ENCODE measurements at regions not wholly inside any gene's neighbourhood (a gene's known extent, or its start where the extent isn't known, plus 50 kb on each side); places are given as distances from the start of the nearest gene placed in this dataset.

GRCh38 chr3:127419182-127419581 lies 131.3 kb upstream of the PRR20G start:
- no peak overlapping the region for H2BK15ac ChIP-seq (ENCODE audit: low read depth, low read length)
- no peak overlapping the region for H3K4me3 ChIP-seq (ENCODE audit: insufficient read depth, low read depth, low read length)
- in situ Hi-C loops (cut with MboI; ENCODE audit: low sequenced_read_pairs) (no loop called here), dilution Hi-C loops (cut with HindIII; ENCODE audit: low sequenced_read_pairs, unreplicated experiment) (no loop called here), intact Hi-C loops (cut with micrococcal nuclease) (no loop called here)
- no peaks in the 10 kb centered on the region for H3K9me3 ChIP-seq (ENCODE audit: control insufficient read depth, insufficient read depth, low read length)
- H2BK20ac ChIP-seq (ENCODE audit: low read depth, low read length), result no peak overlapping the region
- no peak overlapping the region for H3K18ac ChIP-seq (ENCODE audit: low read depth, low read length)
- no peak for ATAC-seq (ENCODE audit: low read depth)
- no peaks in the 10 kb centered on the region for H3K79me1 ChIP-seq (ENCODE audit: low read depth in 1 of 2, low read length in 2 of 2)
- TF ChIP-seq RCOR1 (IDR thresholded peaks at IDR 0.05; ENCODE audit: insufficient replicate concordance, low read length) (no peak), CTCF (conservative IDR thresholded peaks at IDR 0.05; ENCODE audit: low read depth, low read length) (no peak), MAZ (IDR thresholded peaks at IDR 0.05; ENCODE audit: borderline replicate concordance, low read depth, low read length) (no peak), CHD1 (IDR thresholded peaks at IDR 0.05; ENCODE audit: low read depth, low read length) (no peak), MAFK (IDR thresholded peaks at IDR 0.05; ENCODE audit: low read depth, low read length) (no peak), POLR2A (IDR thresholded peaks at IDR 0.05; ENCODE audit: low read depth, low read length) (no peak), USF2 (IDR thresholded peaks at IDR 0.05; ENCODE audit: low read depth, low read length) (no peak), RAD21 (IDR thresholded peaks at IDR 0.05; ENCODE audit: low read length) (no peak), MXI1 (IDR thresholded peaks at IDR 0.05; ENCODE audit: borderline replicate concordance, low read depth, low read length) (no peak), RFX5 (IDR thresholded peaks at IDR 0.05; ENCODE audit: low read depth, low read length) (no peak)
- H3K4me2 ChIP-seq (ENCODE audit: low read depth, low read length), result no peak overlapping the region
- H2BK120ac ChIP-seq (ENCODE audit: low read depth, low read length), result no peak overlapping the region
- no peaks in the 10 kb centered on the region for H3K9me1 ChIP-seq (ENCODE audit: insufficient read depth, low read length)
- no peak overlapping the region for H2AK9ac ChIP-seq (replicated peaks; ENCODE audit: low read depth, low read length, poor library complexity)
- no peak overlapping the region for H4K5ac ChIP-seq (ENCODE audit: low read depth, low read length)
- no peak overlapping the region for H3K14ac ChIP-seq (replicated peaks; ENCODE audit: low read depth, low read length)
- H3K27ac ChIP-seq (ENCODE audit: insufficient read depth, low read length), result no peak overlapping the region
- no peak overlapping the region for H4K91ac ChIP-seq (ENCODE audit: insufficient read depth, low read depth, low read length)
- no peak overlapping the region for H3K23ac ChIP-seq (ENCODE audit: low read depth, low read length)
- H4K8ac ChIP-seq (ENCODE audit: low read depth in 2 of 2, low read length in 2 of 2), result no peak overlapping the region
- no CpG with 5 or more reads among the region's 5 CpGs for WGBS, 2 experiments (ENCODE audit: extremely low coverage in 2 of 2, insufficient read length in 1 of 2)
- H3K27me3 ChIP-seq (ENCODE audit: control insufficient read depth, insufficient read depth, low read length), result peaks cover 36% of the 10 kb centered on the region
- H3K4me1 ChIP-seq (ENCODE audit: control insufficient read depth, insufficient read depth, low read length), result no peaks in the 10 kb centered on the region
- no peak overlapping the region for H3K56ac ChIP-seq (ENCODE audit: extremely low read depth, insufficient read depth, low read length)
- no peak overlapping the region for H3K9ac ChIP-seq (ENCODE audit: low read depth, low read length)
- no peak overlapping the region for H2BK5ac ChIP-seq (ENCODE audit: low read depth, low read length, poor library complexity, severe bottlenecking)
- H3K36me3 ChIP-seq (ENCODE audit: control insufficient read depth, insufficient read depth, low read length), result no peaks in the 10 kb centered on the region
- no peaks in the 10 kb centered on the region for H4K20me1 ChIP-seq (ENCODE audit: insufficient read depth, low read length)
- BruUV-seq (replicated peaks), result no TSS peak
- no peak overlapping the region for H3K4ac ChIP-seq (ENCODE audit: low read depth, low read length)
- no peak overlapping the region for H2AFZ ChIP-seq (replicated peaks; ENCODE audit: low read length, poor library complexity)
- DNase-seq, result no peak
- POLR2A ChIA-PET (ENCODE audit: unreplicated experiment), result no interaction called here
- H2AK5ac ChIP-seq (ENCODE audit: low read depth, low read length), result no peak overlapping the region
- CTCF ChIA-PET, result no interaction called here

Measured in IMR-90 (cell line).